ENCODE measurements at regions not wholly inside any gene's neighbourhood (a gene's known extent, or its start where the extent isn't known, plus 50 kb on each side); places are given as distances from the start of the nearest gene placed in this dataset.
"Not testable (repeated sequence)": the region's sequence is repeated elsewhere in the genome, so short reads cannot be mapped to it uniquely, and the experiment has no call there.

- H3K4me1 Mint-ChIP-seq (ENCODE audit: low read depth), result no peaks in the 10 kb centered on the region
- H3K27me3 Mint-ChIP-seq, result no peaks in the 10 kb centered on the region
- no peak overlapping the region for H3K27ac Mint-ChIP-seq
- no peaks in the 10 kb centered on the region for H3K36me3 Mint-ChIP-seq (ENCODE audit: low read depth)
- H3K4me3 Mint-ChIP-seq, result no peak overlapping the region
- H3K9me3 Mint-ChIP-seq, result peaks cover 6% of the 10 kb centered on the region
Observed at GRCh38 chr4:24181005-24181404, 291.2 kb upstream of the PPARGC1A start.

- Mint-ChIP-seq H3K27me3 (no peaks in the 10 kb centered on the region), H3K4me3 (no peak overlapping the region), H3K9me3 (peaks cover 9% of the 10 kb centered on the region), H3K27ac (no peak overlapping the region), H3K4me1 (ENCODE audit: low read depth) (no peaks in the 10 kb centered on the region), H3K36me3 (ENCODE audit: low read depth) (no peaks in the 10 kb centered on the region)
Observed at GRCh38 chr4:24180586-24180985, 290.7 kb upstream of the PPARGC1A start.

DNA sequence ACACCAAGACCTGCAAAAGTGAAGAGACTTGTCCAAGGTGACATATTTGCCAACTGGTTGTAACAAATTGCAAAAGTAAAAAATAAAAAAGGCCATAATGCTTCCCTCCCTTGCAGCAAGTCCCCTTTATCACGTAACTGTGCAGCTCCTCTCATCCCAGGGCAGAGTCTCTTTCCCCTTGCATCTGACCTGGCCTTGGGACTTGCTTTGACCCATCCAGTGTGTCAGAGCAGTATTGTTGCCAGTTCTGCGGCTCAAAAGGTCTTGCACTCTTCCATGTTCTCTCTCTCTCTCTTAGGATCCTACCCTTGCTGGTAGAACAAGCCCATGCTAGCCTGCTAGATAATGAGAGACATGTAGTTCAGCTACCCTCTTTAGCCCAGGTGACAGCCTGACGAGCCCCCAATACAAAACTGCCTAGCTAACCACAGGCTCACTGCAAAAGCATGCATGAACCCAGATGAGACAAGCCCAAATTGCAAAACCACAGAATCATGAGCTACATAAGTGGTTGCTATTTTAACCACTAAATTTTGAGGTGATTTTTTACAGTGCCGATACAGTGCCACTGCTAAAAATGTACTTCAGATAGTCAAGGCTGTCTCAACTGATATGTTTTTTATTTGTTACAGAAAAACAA lies 289.5 kb upstream of the PPARGC1A start:
- Mint-ChIP-seq H3K27ac (no peak overlapping the region), H3K4me1 (ENCODE audit: low read depth) (no peaks in the 10 kb centered on the region), H3K4me3 (no peak overlapping the region), H3K9me3 (peaks cover 9% of the 10 kb centered on the region), H3K36me3 (ENCODE audit: low read depth) (no peaks in the 10 kb centered on the region), H3K27me3 (no peaks in the 10 kb centered on the region)

DNA sequence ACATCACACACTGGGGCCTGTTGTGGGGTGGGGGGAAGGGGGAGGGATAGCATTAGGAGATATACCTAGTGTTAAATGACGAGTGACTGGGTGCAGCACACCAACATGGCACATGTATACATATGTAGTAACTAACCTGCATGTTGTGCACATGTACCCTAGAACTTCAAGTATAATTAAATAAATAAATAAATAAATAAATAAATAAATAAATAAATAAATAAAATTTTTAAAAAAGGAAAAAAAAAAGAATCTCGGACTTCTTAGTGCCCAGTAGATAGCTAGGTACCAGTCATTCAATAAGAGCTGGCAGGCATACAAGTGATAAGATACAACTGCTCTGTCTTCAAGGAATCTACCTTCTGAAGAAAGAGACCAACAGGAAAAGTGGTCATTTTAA lies 287.6 kb upstream of the PPARGC1A start:
- not testable (repeated sequence) for H3K27ac Mint-ChIP-seq; H3K4me1 Mint-ChIP-seq (ENCODE audit: low read depth); H3K36me3 Mint-ChIP-seq (ENCODE audit: low read depth); H3K27me3 Mint-ChIP-seq; H3K4me3 Mint-ChIP-seq
- H3K9me3 Mint-ChIP-seq, result peaks cover 12% of the 10 kb centered on the region

DNA sequence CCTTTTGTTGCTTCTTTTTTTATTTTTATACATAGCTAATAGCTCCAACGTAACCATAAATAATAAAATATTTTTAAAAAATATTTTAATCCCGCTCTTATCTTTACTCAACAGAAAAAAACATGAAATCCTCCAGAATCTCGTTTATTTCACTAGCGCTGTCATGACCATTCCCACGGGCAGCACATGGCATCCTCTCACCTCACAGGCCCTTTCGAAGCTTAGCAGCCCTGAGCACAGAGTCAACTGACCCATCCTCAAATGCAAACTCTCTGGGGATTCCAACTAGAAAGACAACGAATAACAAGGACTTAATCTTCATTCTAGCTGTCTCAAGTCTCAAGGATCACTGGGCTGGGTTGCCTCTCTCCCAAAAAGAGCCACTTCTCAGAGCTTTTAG lies 285.9 kb upstream of the PPARGC1A start:
- peaks cover 12% of the 10 kb centered on the region for H3K9me3 Mint-ChIP-seq
- H3K36me3 Mint-ChIP-seq (ENCODE audit: low read depth), result no peaks in the 10 kb centered on the region
- no peak overlapping the region for H3K27ac Mint-ChIP-seq
- H3K27me3 Mint-ChIP-seq, result no peaks in the 10 kb centered on the region
- H3K4me1 Mint-ChIP-seq (ENCODE audit: low read depth), result no peaks in the 10 kb centered on the region
- no peak overlapping the region for H3K4me3 Mint-ChIP-seq

DNA sequence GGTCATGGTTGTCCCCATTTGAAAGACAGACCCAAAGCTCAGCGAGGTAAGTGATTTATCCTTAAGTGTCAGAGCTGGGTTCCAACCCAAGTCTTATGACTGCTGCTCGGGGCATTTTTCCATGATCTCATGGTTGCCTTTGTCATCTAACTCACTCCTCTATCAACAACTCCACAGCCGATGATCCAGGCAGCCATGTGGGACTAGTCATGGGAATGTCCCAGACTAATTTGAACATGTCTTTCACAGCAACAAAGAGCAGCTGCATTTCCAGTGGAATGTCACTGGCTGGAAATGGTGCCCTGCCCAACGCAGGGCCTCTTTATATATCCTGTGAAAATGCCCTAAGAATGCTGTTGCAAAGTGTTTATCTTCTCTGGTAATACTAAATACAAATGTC lies 284.8 kb upstream of the PPARGC1A start:
- Mint-ChIP-seq H3K4me1 (ENCODE audit: low read depth) (no peaks in the 10 kb centered on the region), H3K9me3 (peaks cover 12% of the 10 kb centered on the region), H3K36me3 (ENCODE audit: low read depth) (no peaks in the 10 kb centered on the region), H3K27me3 (no peaks in the 10 kb centered on the region), H3K4me3 (no peak overlapping the region), H3K27ac (no peak overlapping the region)

- H3K4me1 Mint-ChIP-seq (ENCODE audit: low read depth), result no peaks in the 10 kb centered on the region
- no peak overlapping the region for H3K4me3 Mint-ChIP-seq
- H3K9me3 Mint-ChIP-seq, result peaks cover 12% of the 10 kb centered on the region
- H3K27ac Mint-ChIP-seq, result no peak overlapping the region
- H3K36me3 Mint-ChIP-seq (ENCODE audit: low read depth), result no peaks in the 10 kb centered on the region
- no peaks in the 10 kb centered on the region for H3K27me3 Mint-ChIP-seq
Observed at GRCh38 chr4:24172406-24172805, 282.6 kb upstream of the PPARGC1A start.

DNA sequence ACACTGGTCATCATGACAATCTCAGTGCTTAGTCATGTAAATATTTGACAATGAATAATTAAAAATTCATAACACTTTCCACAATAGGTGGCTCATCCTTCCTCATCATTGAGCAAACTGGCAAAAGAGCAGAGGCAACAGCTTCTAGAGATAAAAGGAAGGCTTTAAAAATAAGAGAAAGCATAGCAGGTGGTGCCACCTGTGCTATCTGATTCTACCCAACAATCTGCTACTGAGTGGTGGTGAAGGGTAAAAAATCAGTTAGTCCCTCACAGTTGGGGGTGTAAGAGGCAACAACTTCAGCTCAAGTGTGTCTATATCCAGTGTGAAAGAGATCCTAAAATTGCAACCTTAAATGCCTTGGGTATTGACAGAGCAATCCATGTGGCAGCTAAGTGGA lies 280.1 kb upstream of the PPARGC1A start:
- H3K4me3 Mint-ChIP-seq, result no peak overlapping the region
- H3K9me3 Mint-ChIP-seq, result peaks cover 3% of the 10 kb centered on the region
- H3K4me1 Mint-ChIP-seq (ENCODE audit: low read depth), result no peaks in the 10 kb centered on the region
- no peaks in the 10 kb centered on the region for H3K27me3 Mint-ChIP-seq
- no peaks in the 10 kb centered on the region for H3K36me3 Mint-ChIP-seq (ENCODE audit: low read depth)
- no peak overlapping the region for H3K27ac Mint-ChIP-seq

- Mint-ChIP-seq H3K9me3 (peaks cover 8% of the 10 kb centered on the region), H3K4me3 (no peak overlapping the region), H3K27ac (no peak overlapping the region)
Observed at GRCh38 chr4:24168658-24169057, 278.8 kb upstream of the PPARGC1A start.

GRCh38 chr4:24166501-24166900 lies 276.7 kb upstream of the PPARGC1A start:
- Mint-ChIP-seq H3K4me3 (no peak overlapping the region), H3K4me1 (ENCODE audit: low read depth) (no peaks in the 10 kb centered on the region), H3K36me3 (ENCODE audit: low read depth) (no peaks in the 10 kb centered on the region), H3K9me3 (peaks cover 4% of the 10 kb centered on the region), H3K27ac (no peak overlapping the region), H3K27me3 (no peaks in the 10 kb centered on the region)

More at GRCh38 chr4:24168658-24169057, 278.8 kb upstream of the PPARGC1A start:
- H3K27me3 Mint-ChIP-seq, result no peaks in the 10 kb centered on the region
- H3K36me3 Mint-ChIP-seq (ENCODE audit: low read depth), result no peaks in the 10 kb centered on the region
- no peaks in the 10 kb centered on the region for H3K4me1 Mint-ChIP-seq (ENCODE audit: low read depth)

- Mint-ChIP-seq H3K27ac (no peak overlapping the region), H3K27me3 (no peaks in the 10 kb centered on the region), H3K9me3 (peaks cover 4% of the 10 kb centered on the region), H3K36me3 (ENCODE audit: low read depth) (no peaks in the 10 kb centered on the region), H3K4me1 (ENCODE audit: low read depth) (no peaks in the 10 kb centered on the region), H3K4me3 (no peak overlapping the region)
Observed at GRCh38 chr4:24164797-24165196, 274.9 kb upstream of the PPARGC1A start.

DNA sequence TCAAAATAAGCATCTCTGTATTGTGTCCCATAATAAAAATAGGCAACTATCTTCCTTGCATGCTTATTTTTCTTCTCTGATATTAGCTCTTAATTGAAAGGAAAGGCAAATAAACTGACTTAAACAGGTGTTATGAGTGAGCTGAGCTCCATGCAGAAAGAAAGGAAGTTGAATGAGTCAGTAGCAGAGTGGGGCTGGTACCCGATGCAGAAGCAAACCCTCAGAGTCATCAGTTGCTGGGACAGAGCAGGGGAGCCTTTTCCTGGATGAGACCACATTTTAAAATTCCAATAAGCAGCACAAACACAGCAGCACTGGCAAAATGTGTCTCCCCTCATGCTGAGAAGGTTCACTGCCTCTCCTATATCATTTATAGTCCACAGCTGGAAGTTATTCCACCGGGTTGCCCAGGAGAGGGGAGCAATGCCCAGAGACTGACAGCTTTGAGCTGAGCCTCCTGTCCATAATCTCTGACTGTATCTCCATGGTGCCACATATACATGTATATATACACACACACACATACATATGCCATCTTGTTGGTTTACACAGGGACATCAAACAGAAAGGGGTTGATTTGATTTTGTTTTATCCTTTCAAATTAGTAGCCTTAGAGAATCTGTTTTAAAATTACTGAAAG lies 274.3 kb upstream of the PPARGC1A start:
- H3K36me3 Mint-ChIP-seq (ENCODE audit: low read depth), result no peaks in the 10 kb centered on the region
- H3K27me3 Mint-ChIP-seq, result no peaks in the 10 kb centered on the region

DNA sequence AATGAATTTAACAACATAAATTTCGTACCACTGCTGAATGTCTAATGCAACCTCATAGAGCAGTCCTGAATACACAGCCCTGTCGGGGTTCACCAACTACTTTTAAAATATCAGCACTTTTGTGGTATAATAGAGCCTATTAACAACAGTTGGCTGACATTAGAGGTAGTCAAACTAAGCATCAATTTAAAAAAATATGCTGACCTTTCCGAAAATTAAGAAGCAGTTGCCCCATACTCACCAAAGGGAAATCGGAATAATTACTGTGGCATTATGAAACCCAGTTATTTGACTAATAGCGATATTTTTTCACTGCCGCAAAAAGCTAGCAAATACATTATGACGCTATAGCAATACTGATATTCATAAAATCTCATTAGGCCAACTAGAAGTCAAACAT lies 273.5 kb upstream of the PPARGC1A start:
- Mint-ChIP-seq H3K27ac (no peak overlapping the region), H3K4me3 (no peak overlapping the region), H3K9me3 (peaks cover 4% of the 10 kb centered on the region), H3K27me3 (no peaks in the 10 kb centered on the region), H3K36me3 (ENCODE audit: low read depth) (no peaks in the 10 kb centered on the region), H3K4me1 (ENCODE audit: low read depth) (no peaks in the 10 kb centered on the region)

More for the DNA sequence above, 274.3 kb upstream of the PPARGC1A start:
- Mint-ChIP-seq H3K4me3 (no peak overlapping the region), H3K9me3 (peaks cover 4% of the 10 kb centered on the region), H3K27ac (no peak overlapping the region), H3K4me1 (ENCODE audit: low read depth) (no peaks in the 10 kb centered on the region)

- Mint-ChIP-seq H3K27ac (no peak overlapping the region), H3K36me3 (ENCODE audit: low read depth) (no peaks in the 10 kb centered on the region), H3K4me3 (no peak overlapping the region), H3K4me1 (ENCODE audit: low read depth) (no peaks in the 10 kb centered on the region), H3K27me3 (no peaks in the 10 kb centered on the region), H3K9me3 (peaks cover 13% of the 10 kb centered on the region)
Observed at GRCh38 chr4:24160358-24160757, 270.5 kb upstream of the PPARGC1A start.

- Mint-ChIP-seq H3K27ac (no peak overlapping the region), H3K4me1 (ENCODE audit: low read depth) (no peaks in the 10 kb centered on the region), H3K27me3 (peaks cover 4% of the 10 kb centered on the region), H3K4me3 (no peak overlapping the region), H3K9me3 (peaks cover 9% of the 10 kb centered on the region), H3K36me3 (ENCODE audit: low read depth) (no peaks in the 10 kb centered on the region)
Observed at GRCh38 chr4:24158031-24158430, 268.2 kb upstream of the PPARGC1A start.

GRCh38 chr4:24150034-24150433 lies 260.2 kb upstream of the PPARGC1A start:
- Mint-ChIP-seq H3K36me3 (ENCODE audit: low read depth) (no peaks in the 10 kb centered on the region), H3K27ac (no peak overlapping the region), H3K4me3 (no peak overlapping the region), H3K27me3 (peaks cover 4% of the 10 kb centered on the region), H3K9me3 (no peaks in the 10 kb centered on the region), H3K4me1 (ENCODE audit: low read depth) (no peaks in the 10 kb centered on the region)
